ENCODE measurements at regions not wholly inside any gene's neighbourhood (a gene's known extent, or its start where the extent isn't known, plus 50 kb on each side); places are given as distances from the start of the nearest gene placed in this dataset.

DNA sequence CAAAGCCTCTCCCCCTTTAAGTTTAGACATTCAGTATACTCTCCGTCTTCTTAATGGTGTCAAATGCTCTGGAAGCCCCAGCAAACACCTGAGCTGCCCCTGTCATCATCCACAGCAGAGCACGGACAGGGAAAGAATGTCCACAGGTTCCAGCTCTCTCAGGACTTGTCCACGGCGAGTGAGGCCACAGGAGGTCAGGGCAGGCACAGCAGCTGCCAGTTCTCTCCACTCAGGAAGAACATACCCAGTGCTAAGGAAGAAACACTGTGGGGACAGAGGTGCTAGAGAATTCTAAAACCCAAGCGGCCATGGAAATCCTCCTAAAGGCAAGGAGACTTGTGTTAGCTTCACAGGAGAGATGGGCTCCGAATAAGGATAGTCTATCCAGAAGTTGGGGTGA lies 132.0 kb upstream of the SERP2 start:
- no peak overlapping the region for H2AFZ ChIP-seq (ENCODE audit: low read length)
- no peaks in the 10 kb centered on the region for H3K27me3 Mint-ChIP-seq (ENCODE audit: low read depth)
- peaks cover 0 to 13% of the 10 kb centered on the region in 2 experiments; a peak in 2 of 4 replicates for H3K4me1 Mint-ChIP-seq
- no peak overlapping the region for H3K4ac ChIP-seq (ENCODE audit: low read depth, low read length)
- no peaks in the 10 kb centered on the region for H3K79me1 ChIP-seq (ENCODE audit: insufficient read depth, low read depth, low read length, poor library complexity, severe bottlenecking)
- no peak overlapping the region for H2BK12ac ChIP-seq (ENCODE audit: insufficient read length, low read depth, low read length)
- no peak overlapping the region for H3K14ac ChIP-seq (ENCODE audit: insufficient read depth, low read length)
- no peak overlapping the region for H3K9ac ChIP-seq (ENCODE audit: extremely low read depth, insufficient read length, low read length)
- TF ChIP-seq, protein P1, sequence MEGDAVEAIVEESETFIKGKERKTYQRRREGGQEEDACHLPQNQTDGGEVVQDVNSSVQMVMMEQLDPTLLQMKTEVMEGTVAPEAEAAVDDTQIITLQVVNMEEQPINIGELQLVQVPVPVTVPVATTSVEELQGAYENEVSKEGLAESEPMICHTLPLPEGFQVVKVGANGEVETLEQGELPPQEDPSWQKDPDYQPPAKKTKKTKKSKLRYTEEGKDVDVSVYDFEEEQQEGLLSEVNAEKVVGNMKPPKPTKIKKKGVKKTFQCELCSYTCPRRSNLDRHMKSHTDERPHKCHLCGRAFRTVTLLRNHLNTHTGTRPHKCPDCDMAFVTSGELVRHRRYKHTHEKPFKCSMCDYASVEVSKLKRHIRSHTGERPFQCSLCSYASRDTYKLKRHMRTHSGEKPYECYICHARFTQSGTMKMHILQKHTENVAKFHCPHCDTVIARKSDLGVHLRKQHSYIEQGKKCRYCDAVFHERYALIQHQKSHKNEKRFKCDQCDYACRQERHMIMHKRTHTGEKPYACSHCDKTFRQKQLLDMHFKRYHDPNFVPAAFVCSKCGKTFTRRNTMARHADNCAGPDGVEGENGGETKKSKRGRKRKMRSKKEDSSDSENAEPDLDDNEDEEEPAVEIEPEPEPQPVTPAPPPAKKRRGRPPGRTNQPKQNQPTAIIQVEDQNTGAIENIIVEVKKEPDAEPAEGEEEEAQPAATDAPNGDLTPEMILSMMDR (conservative IDR thresholded peaks at IDR 0.05): no peak
- H3K27me3 ChIP-seq (ENCODE audit: insufficient read depth, low read length): no peaks in the 10 kb centered on the region
- H3K18ac ChIP-seq (ENCODE audit: insufficient read length, low read depth, low read length): no peak overlapping the region
- no peaks in the 10 kb centered on the region for H3K4me1 ChIP-seq (ENCODE audit: insufficient read depth, low read length)
- H2AK5ac ChIP-seq (ENCODE audit: insufficient read length, low read length): no peak overlapping the region
- no peak overlapping the region for H2BK120ac ChIP-seq (ENCODE audit: low read depth, low read length, poor library complexity, severe bottlenecking)
- H4K91ac ChIP-seq (ENCODE audit: insufficient read length, low read depth, low read length): no peak overlapping the region
- no peak overlapping the region for H4K8ac ChIP-seq (replicated peaks; ENCODE audit: insufficient read length, low read depth, low read length)
- no CpG with 5 or more reads among the region's 6 CpGs for WGBS (ENCODE audit: extremely low coverage, insufficient read length, low lambda C conversion rate)
- H3K4me2 ChIP-seq (ENCODE audit: insufficient read depth, insufficient read length, low read length): no peak overlapping the region
- no peaks in the 10 kb centered on the region for H3K23me2 ChIP-seq (ENCODE audit: insufficient read length, low read depth, low read length, poor library complexity, severe bottlenecking)
- H3K9me3 ChIP-seq (ENCODE audit: control insufficient read depth, low read depth, low read length): no peaks in the 10 kb centered on the region
- H2BK15ac ChIP-seq (ENCODE audit: low read depth, low read length): no peak overlapping the region
- H3K27ac Mint-ChIP-seq: no peak overlapping the region
- H3K9me3 Mint-ChIP-seq: no peaks in the 10 kb centered on the region
- H3K36me3 Mint-ChIP-seq (ENCODE audit: insufficient read depth in 1 of 3, low read depth in 3 of 3): no peaks in the 10 kb centered on the region
- no peak overlapping the region for H2BK20ac ChIP-seq (ENCODE audit: low read depth, low read length, poor library complexity, severe bottlenecking)
- H4K5ac ChIP-seq (ENCODE audit: insufficient read length, low read depth, low read length): no peak overlapping the region
- H3K79me2 ChIP-seq (ENCODE audit: insufficient read depth, low read length): no peaks in the 10 kb centered on the region
- no peak overlapping the region for H3K56ac ChIP-seq (ENCODE audit: insufficient read length, low read depth, low read length)
- no peak overlapping the region for H3K4me3 Mint-ChIP-seq
- no peak overlapping the region for H3K27ac ChIP-seq (ENCODE audit: insufficient read length, low read depth, low read length)
- no peak overlapping the region for H3T11ph ChIP-seq (ENCODE audit: low read length)
- no peak for DNase-seq
- no peak overlapping the region for H2BK5ac ChIP-seq (ENCODE audit: insufficient read length, low read length)
- H3K23ac ChIP-seq (ENCODE audit: insufficient read length, low read depth, low read length): no peak overlapping the region
- H4K20me1 ChIP-seq (ENCODE audit: control insufficient read depth, insufficient read depth, insufficient read length): no peaks in the 10 kb centered on the region

Data from H9 (cell line).